Ishikawa (cell line): ENCODE measurements at regions not wholly inside any gene's neighbourhood (a gene's known extent, or its start where the extent isn't known, plus 50 kb on each side); places are given as distances from the start of the nearest gene placed in this dataset.

Source experiments
- CEBPB ChIP-seq: IDR thresholded peaks from 2 replicates; pipeline ENCODE4 v1.6.1; 2012
- CREB1 ChIP-seq: IDR thresholded peaks from 2 replicates; pipeline ENCODE4 v1.6.1; 2012; ENCODE audit warnings: low read depth
- EGR1 ChIP-seq: IDR thresholded peaks from 2 replicates; pipeline ENCODE4 v1.6.1; 2012
- EP300 ChIP-seq: IDR thresholded peaks from 2 replicates; pipeline ENCODE4 v1.6.1; 2012; ENCODE audit warnings: borderline replicate concordance
- FOXM1 ChIP-seq: IDR thresholded peaks from 2 replicates; pipeline ENCODE4 v1.6.1; 2012; ENCODE audit warnings: low read depth, borderline replicate concordance
- MAX ChIP-seq: IDR thresholded peaks from 2 replicates; pipeline ENCODE4 v1.6.1; 2012
- NFIC ChIP-seq: IDR thresholded peaks from 2 replicates; pipeline ENCODE4 v1.6.1; 2012
- RAD21 ChIP-seq: IDR thresholded peaks from 2 replicates; pipeline ENCODE4 v1.6.1; 2012; ENCODE audit warnings: low read depth
- REST ChIP-seq: IDR thresholded peaks from 2 replicates; pipeline ENCODE4 v1.6.1; 2012; ENCODE audit warnings: low read depth, mild to moderate bottlenecking
- TAF1 ChIP-seq: IDR thresholded peaks from 2 replicates; pipeline ENCODE4 v1.6.1; 2012; ENCODE audit warnings: low read depth, mild to moderate bottlenecking
- TCF12 ChIP-seq: IDR thresholded peaks from 2 replicates; pipeline ENCODE4 v1.6.1; 2012; ENCODE audit warnings: low read depth
- TEAD4 ChIP-seq: IDR thresholded peaks from 2 replicates; pipeline ENCODE4 v1.6.1; 2012
- YY1 ChIP-seq: IDR thresholded peaks from 2 replicates; pipeline ENCODE4 v1.6.1; 2012; ENCODE audit warnings: low read depth
- ZBTB7A ChIP-seq: IDR thresholded peaks from 2 replicates; pipeline ENCODE4 v1.6.1; 2012; ENCODE audit warnings: low read depth
- TF ChIP-seq, protein P1 (sequence below): IDR thresholded peaks from 2 replicates; pipeline ENCODE4 v1.6.1; 2012

DNA sequence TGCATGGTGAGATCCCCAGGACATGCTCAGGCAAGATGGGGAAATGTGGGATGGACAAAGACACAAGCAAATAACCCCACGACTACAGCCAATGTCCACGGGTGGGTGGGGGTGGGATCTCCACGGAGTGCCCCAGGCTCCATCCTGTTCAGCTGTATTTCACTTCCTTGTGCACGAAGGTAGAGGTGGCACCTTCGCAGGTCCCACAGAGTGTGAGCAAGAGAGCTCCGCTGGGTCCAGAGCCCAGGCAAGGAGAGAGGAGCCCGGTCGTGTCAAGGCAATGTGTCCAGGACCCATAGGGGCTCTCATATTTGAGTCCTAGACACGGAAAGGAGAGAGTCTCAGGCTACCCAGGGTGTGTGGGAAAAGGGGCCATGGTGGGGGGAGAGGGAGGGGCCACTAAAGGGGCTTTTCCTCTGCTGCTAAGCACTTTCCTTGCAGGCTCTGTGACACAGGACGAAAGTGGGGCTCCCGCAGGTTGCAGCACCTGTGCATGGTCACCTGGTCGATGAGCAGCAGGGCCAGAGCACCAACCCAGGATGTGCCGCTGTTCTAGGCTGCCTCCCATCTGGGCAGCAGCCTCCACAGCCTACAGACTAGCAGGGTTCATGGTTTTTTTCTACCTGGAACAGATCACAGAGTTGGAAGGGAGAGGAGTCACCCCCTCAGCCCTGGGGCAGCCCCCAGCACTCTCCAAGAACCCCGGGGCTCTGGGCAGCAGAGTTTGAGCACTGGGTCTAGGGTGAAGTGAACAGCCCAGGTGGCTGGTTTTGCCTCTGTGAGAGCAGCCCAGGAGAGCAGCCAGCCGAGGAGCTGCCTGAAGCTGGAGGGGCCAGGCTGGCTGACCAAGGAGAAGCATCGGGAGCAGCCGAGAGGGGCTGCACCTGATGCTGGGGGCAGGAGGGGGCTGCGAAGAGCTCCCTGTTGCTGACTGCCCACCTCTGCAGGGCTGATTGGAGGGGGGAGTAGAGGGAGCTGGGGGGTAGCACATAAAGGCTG, 100.7 kb upstream of the MVB12B start:
- no peak for TF ChIP-seq REST
- no peak for TF ChIP-seq ZBTB7A
- TF ChIP-seq, protein P1, sequence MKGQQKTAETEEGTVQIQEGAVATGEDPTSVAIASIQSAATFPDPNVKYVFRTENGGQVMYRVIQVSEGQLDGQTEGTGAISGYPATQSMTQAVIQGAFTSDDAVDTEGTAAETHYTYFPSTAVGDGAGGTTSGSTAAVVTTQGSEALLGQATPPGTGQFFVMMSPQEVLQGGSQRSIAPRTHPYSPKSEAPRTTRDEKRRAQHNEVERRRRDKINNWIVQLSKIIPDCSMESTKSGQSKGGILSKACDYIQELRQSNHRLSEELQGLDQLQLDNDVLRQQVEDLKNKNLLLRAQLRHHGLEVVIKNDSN = no peak
- TF ChIP-seq TAF1 = no peak
- no peak for TF ChIP-seq YY1
- no peak for TF ChIP-seq FOXM1
- TF ChIP-seq EGR1 = no peak
- no peak for TF ChIP-seq RAD21
- TF ChIP-seq EP300 = no peak
- TF ChIP-seq NFIC = no peak
- no peak for TF ChIP-seq CREB1
- no peak for TF ChIP-seq CEBPB
- TF ChIP-seq TEAD4 = no peak
- no peak for TF ChIP-seq TCF12

DNA sequence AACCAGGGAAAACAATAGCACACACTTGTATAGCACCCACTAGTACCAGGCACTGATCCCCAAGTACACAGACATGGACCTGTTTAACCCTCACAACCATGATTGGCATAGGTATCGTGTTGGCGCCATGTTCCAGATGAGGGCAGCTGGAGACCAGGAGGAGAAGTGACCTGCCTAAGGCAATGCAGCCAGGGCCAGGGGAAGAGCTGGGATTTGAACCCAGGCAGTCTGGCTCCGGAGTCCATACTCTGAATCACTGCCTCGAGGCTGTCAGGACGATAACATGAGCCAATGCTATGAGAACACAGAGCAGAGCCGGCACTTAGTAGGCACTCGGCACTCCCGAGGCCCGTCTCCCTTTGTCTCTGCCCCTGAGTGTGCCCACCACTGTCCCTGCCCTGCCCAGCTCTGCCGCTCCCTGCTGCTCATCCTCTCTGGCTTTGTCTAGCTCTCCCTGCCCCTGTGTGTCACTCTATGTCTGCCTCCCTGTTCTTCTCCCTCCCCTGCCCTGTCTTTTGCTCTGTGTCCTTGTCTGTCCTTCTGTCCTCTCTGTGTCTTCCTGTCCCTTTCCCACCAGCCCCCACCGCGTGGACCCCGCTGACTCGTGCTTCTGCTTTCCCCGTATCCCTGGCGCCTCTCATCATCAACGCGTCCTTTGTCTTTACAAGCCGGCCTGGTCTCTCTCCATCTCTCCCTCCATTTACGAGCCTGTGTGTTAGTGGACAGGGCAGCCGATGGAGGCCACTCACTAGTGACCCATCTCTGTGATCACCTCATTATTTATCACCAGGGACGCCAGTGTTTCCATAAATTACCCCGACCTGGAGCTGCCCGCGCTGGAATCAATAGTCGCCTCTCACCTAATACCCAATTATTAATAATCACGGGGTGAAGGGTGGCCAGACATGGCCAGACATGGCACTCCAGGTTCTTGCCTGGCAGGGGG, 99.4 kb upstream of the MVB12B start:
- TF ChIP-seq FOXM1 (no peak), CREB1 (no peak), EP300 (no peak), TCF12 (no peak), TAF1 (no peak), TEAD4 (no peak), NFIC (no peak), YY1 (no peak), MAX (no peak), EGR1 (no peak), RAD21 (no peak), ZBTB7A (no peak), CEBPB (no peak)
- TF ChIP-seq, protein P1 = no peak

DNA sequence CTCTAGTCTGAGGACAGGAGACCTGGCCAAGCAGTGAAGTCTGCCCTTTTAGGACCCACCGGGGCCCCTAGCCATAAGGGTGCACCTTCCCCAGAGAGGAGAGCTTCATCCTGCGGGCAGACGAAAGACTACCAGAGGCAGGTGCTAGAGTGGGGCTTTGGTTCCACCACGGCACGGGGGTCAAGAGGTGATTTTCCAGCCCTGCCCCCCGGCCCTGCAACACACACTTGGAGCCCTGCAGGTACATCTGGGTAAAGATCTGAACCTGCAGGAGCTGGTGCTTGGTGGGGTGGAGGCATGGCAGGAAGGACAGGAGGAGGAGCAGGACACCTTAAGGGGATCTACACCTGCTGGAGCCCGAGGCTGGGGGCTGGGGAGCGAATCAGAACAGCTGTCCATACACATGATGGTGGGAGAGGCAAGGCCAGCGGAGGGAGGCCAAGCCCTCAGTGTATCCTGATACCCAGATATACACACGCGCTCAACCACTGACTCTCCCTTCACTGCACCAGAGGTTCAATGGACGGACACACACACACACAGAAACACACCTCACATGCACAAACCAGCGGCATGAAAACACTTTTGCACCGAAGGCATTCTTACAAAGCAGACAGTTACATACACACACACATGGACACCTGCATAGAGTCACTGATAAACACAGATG, 98.4 kb upstream of the MVB12B start:
- TF ChIP-seq YY1 (no peak), MAX (no peak), ZBTB7A (no peak), TAF1 (no peak), REST (no peak), CEBPB (no peak), TCF12 (no peak), RAD21 (no peak), EGR1 (no peak), CREB1 (no peak), EP300 (no peak), FOXM1 (no peak), TEAD4 (no peak), NFIC (no peak)
- TF ChIP-seq, protein P1 = no peak
